Endothelial cell of umbilical vein (primary cell): ENCODE measurements at regions not wholly inside any gene's neighbourhood (a gene's known extent, or its start where the extent isn't known, plus 50 kb on each side); places are given as distances from the start of the nearest gene placed in this dataset.

Source experiments
- BruUV-seq: library from RNA; stranded (reverse); fragments of 400-500 nt; replicated peaks from 2 replicates; lab custom pipeline; 2021; lab: Mats Ljungman, UMichigan
- CTCF ChIA-PET: fragments of 300-600, 350-600 bp; sonication (Branson Sonifier 250); formaldehyde crosslinking; loops from one replicate; lab custom pipeline; 2021; ENCODE audit warnings: antibody characterized with exemption, inconsistent platforms; lab: Charles Lee
- POLR2A ChIA-PET: fragments of 300-600, 350-600 bp; sonication (Branson Sonifier 250); formaldehyde crosslinking; loops from one replicate; lab custom pipeline; 2021; ENCODE audit warnings: antibody characterized with exemption, inconsistent platforms; lab: Charles Lee
- DNase-seq: peaks from one replicate; pipeline ENCODE4 v3.0.0-alpha.2; 2011; ENCODE audit warnings: low read depth, low spot score
- FAIRE-seq: peaks from 2 replicates; lab custom pipeline; 2011; peaks lifted over from hg19 to GRCh38; lab: Jason Lieb, UNC
- H2AFZ ChIP-seq: 2 replicates; pipeline ENCODE4 v1.6.0; 2012; ENCODE audit warnings: low read depth, low read length, control low read depth, inconsistent platforms
- H3K27ac ChIP-seq: 2 replicates; pipeline ENCODE4 v1.5.1; 2011; ENCODE audit warnings: low read depth, mild to moderate bottlenecking, control low read depth, low read length, moderate library complexity; ENCODE audit not compliant: insufficient read depth
- H3K27me3 ChIP-seq, 2 experiments: 2 replicates each; pipeline versions ENCODE4 v1.6.0 to v1.6.1; 2011; ENCODE audit warnings: low read length in 2 of 2, mixed read lengths in 1 of 2; ENCODE audit not compliant: control insufficient read depth in 2 of 2, insufficient read depth in 2 of 2
- H3K36me3 ChIP-seq, 2 experiments: 2 replicates in 1 of 2; 3 replicates in 1 of 2; pipeline ENCODE4 v1.5.1; 2011; ENCODE audit warnings: low read length in 2 of 2, mild to moderate bottlenecking in 1 of 2, moderate library complexity in 1 of 2; ENCODE audit not compliant: control insufficient read depth in 2 of 2, insufficient read depth in 2 of 2; ENCODE audit errors: extremely low read depth in 1 of 2
- H3K4me1 ChIP-seq: 3 replicates; pipeline ENCODE4 v1.5.1; 2011; ENCODE audit warnings: mild to moderate bottlenecking, low read length; ENCODE audit not compliant: control insufficient read depth, insufficient read depth; ENCODE audit errors: extremely low read depth
- H3K4me2 ChIP-seq: 2 replicates; pipeline ENCODE4 v1.6.1; 2011; ENCODE audit warnings: low read length, control low read depth, mixed read lengths; ENCODE audit not compliant: insufficient read depth
- H3K4me3 ChIP-seq, 3 experiments: fragments of 200-600 bp in 1 of 3; sonication (generic), shearing (Covaris generic) in 1 of 3; replicated peaks in 1 of 3; 2 replicates each; pipeline ENCODE4 v1.5.1; 2011 to 2016; ENCODE audit warnings: control low read depth in 3 of 3, low read length in 3 of 3, mild to moderate bottlenecking in 2 of 3, inconsistent platforms in 1 of 3, low read depth in 1 of 3, moderate library complexity in 1 of 3; ENCODE audit not compliant: insufficient read depth in 1 of 3
- H3K79me2 ChIP-seq: 2 replicates; pipeline ENCODE4 v1.6.0; 2012; ENCODE audit warnings: low read length, inconsistent platforms; ENCODE audit not compliant: control insufficient read depth, insufficient read depth
- H3K9ac ChIP-seq: replicated peaks from 2 replicates; pipeline ENCODE3; 2011; ENCODE audit warnings: low read length, control low read depth; ENCODE audit not compliant: insufficient read depth; ENCODE audit errors: extremely low read depth
- H3K9me1 ChIP-seq: replicated peaks from 3 replicates; pipeline ENCODE4 v1.6.0; 2011; ENCODE audit warnings: mild to moderate bottlenecking, low read length; ENCODE audit not compliant: control insufficient read depth, insufficient read depth; ENCODE audit errors: extremely low read depth
- H3K9me3 ChIP-seq: replicated peaks from 2 replicates; pipeline ENCODE4 v1.5.1; 2012; ENCODE audit warnings: low read length, inconsistent platforms; ENCODE audit not compliant: control insufficient read depth, insufficient read depth
- H4K20me1 ChIP-seq: replicated peaks from 2 replicates; pipeline ENCODE3; 2011; ENCODE audit warnings: mild to moderate bottlenecking, low read length; ENCODE audit not compliant: control insufficient read depth, insufficient read depth; ENCODE audit errors: extremely low read depth
- CTCF ChIP-seq, 2 donors: IDR thresholded peaks; 1 replicate in 1 of 2; 2 replicates in 1 of 2; pipeline ENCODE4 v1.5.1; 2011; ENCODE audit warnings: low read length in 2 of 2, mild to moderate bottlenecking in 2 of 2, moderate library complexity in 2 of 2, control low read depth in 1 of 2, inconsistent platforms in 1 of 2, low read depth in 1 of 2; ENCODE audit not compliant: insufficient read depth in 1 of 2; ENCODE audit errors: extremely low read depth in 1 of 2
- EZH2 ChIP-seq: IDR thresholded peaks from 2 replicates; pipeline ENCODE4 v1.6.1; 2012; ENCODE audit warnings: borderline replicate concordance, low read depth, mild to moderate bottlenecking, moderate library complexity, low read length, inconsistent platforms; ENCODE audit not compliant: severe bottlenecking
- FOS ChIP-seq: IDR thresholded peaks from 2 replicates; pipeline ENCODE4 v1.6.1; 2011; ENCODE audit warnings: mild to moderate bottlenecking, low read length, moderate library complexity, borderline replicate concordance; ENCODE audit not compliant: insufficient read depth
- GATA2 ChIP-seq: IDR thresholded peaks from 2 replicates; pipeline ENCODE4 v1.7.0; 2011; ENCODE audit warnings: low read depth, mild to moderate bottlenecking, moderate library complexity, mixed read lengths, low read length; ENCODE audit not compliant: insufficient read length, insufficient read depth
- JUN ChIP-seq: IDR thresholded peaks from 2 replicates; pipeline ENCODE4 v1.6.1; 2011; ENCODE audit warnings: borderline replicate concordance, low read depth; ENCODE audit not compliant: insufficient read length, insufficient read depth
- MAX ChIP-seq: IDR thresholded peaks from 2 replicates; pipeline ENCODE4 v1.6.1; 2011; ENCODE audit not compliant: insufficient read depth, insufficient read length
- MYC ChIP-seq: IDR thresholded peaks from one replicate; pipeline ENCODE4 v1.6.1; 2011; ENCODE audit warnings: mild to moderate bottlenecking, low read depth, low read length
- POLR2A ChIP-seq: IDR thresholded peaks from 2 replicates; pipeline ENCODE4 v1.6.1; 2012; ENCODE audit warnings: low read depth, mild to moderate bottlenecking, control low read depth, low read length
- POLR2AphosphoS5 ChIP-seq: IDR thresholded peaks from 2 replicates; pipeline ENCODE4 v1.6.1; 2012; ENCODE audit warnings: low read depth, mild to moderate bottlenecking, control low read depth, low read length, moderate library complexity; ENCODE audit not compliant: insufficient read depth
- dilution Hi-C: fragments of 300-500 bp; cut with MboI; formaldehyde crosslinking; loops from one replicate; pipeline ENCODE4 v1.15.0; 2019; ENCODE audit warnings: low sequenced_read_pairs; ENCODE audit not compliant: extremely low pct_ligation_motif_present
- intact Hi-C: fragments of 100-400 bp; cut with micrococcal nuclease; formaldehyde crosslinking; loops from one replicate; pipeline ENCODE4 v1.10.0; 2022

- Histone ChIP-seq H3K9ac (no peak overlapping the region), H3K27ac (no peak overlapping the region), H3K4me2 (no peak overlapping the region), H3K4me1 (no peaks in the 10 kb centered on the region), H4K20me1 (no peaks in the 10 kb centered on the region), H3K4me3 (no peak overlapping the region), H3K9me1 (no peaks in the 10 kb centered on the region), H3K27me3 (no peaks in the 10 kb centered on the region), H3K79me2 (no peaks in the 10 kb centered on the region), H3K36me3 (no peaks in the 10 kb centered on the region), H2AFZ (no peak overlapping the region), H3K9me3 (no peaks in the 10 kb centered on the region)
- FAIRE-seq (no peak), DNase-seq (no peak)
- dilution Hi-C loops (no loop called here), intact Hi-C loops (no loop called here)
- no peak for TF ChIP-seq MAX
- TF ChIP-seq CTCF (IDR thresholded peaks at IDR 0.05; ENCODE audit: extremely low read depth in 1 of 2, insufficient read depth in 1 of 2, low read depth in 1 of 2, low read length in 2 of 2), result no peak
- TF ChIP-seq GATA2, result no peak
- no peak for TF ChIP-seq POLR2A
- no peak for TF ChIP-seq EZH2
- TF ChIP-seq JUN, result no peak
- TF ChIP-seq MYC, result no peak
- no peak for TF ChIP-seq POLR2AphosphoS5
- no peak for TF ChIP-seq FOS
- POLR2A ChIA-PET, result no interaction called here
- BruUV-seq, result no TSS peak
- CTCF ChIA-PET, result no interaction called here
These were observed 308.1 kb upstream of the SALL3 start for GRCh38 chr18:78671551-78671950.
